HL-60 (cell line): ENCODE measurements at regions not wholly inside any gene's neighbourhood (a gene's known extent, or its start where the extent isn't known, plus 50 kb on each side); places are given as distances from the start of the nearest gene placed in this dataset.

Source experiments
- DNase-seq, 2 experiments: peaks; one replicate each; pipeline ENCODE4 v3.0.0-alpha.2; 2010 to 2020; ENCODE audit warnings: low read depth in 1 of 2, low spot score in 1 of 2
- H3K27ac ChIP-seq: fragments of 250-450 bp; sonication (Bioruptor Pico); replicated peaks from 2 replicates; pipeline ENCODE4 v1.5.1; 2020; ENCODE audit warnings: mild to moderate bottlenecking, moderate library complexity
- H3K27me3 ChIP-seq: fragments of 250-450 bp; sonication (Bioruptor Pico); 2 replicates; pipeline ENCODE4 v1.5.1; 2021; ENCODE audit warnings: mild to moderate bottlenecking, moderate library complexity; ENCODE audit not compliant: insufficient read depth, poor library complexity, severe bottlenecking
- H3K4me3 ChIP-seq: replicated peaks from 2 replicates; pipeline ENCODE4 v1.5.1; 2011; ENCODE audit warnings: mild to moderate bottlenecking, control low read depth, low read length; ENCODE audit not compliant: insufficient read depth
- GABPA ChIP-seq: IDR thresholded peaks from 2 replicates; pipeline ENCODE4 v1.6.1; 2012; ENCODE audit warnings: low read depth
- POLR2AphosphoS5 ChIP-seq: IDR thresholded peaks from 2 replicates; pipeline ENCODE4 v1.6.1; 2012; ENCODE audit warnings: low read depth
- REST ChIP-seq: IDR thresholded peaks from 2 replicates; pipeline ENCODE4 v1.6.1; 2012; ENCODE audit warnings: low read depth; ENCODE audit not compliant: insufficient replicate concordance
- SPI1 ChIP-seq: IDR thresholded peaks from 2 replicates; pipeline ENCODE4 v1.6.1; 2012; ENCODE audit warnings: low read depth, mild to moderate bottlenecking, borderline replicate concordance
- TF ChIP-seq, protein P1 (sequence below): IDR thresholded peaks from one replicate; pipeline ENCODE4 v1.5.1; 2011; ENCODE audit warnings: low read length, control low read depth, inconsistent platforms; ENCODE audit not compliant: insufficient read depth

- H3K27ac ChIP-seq = no peak overlapping the region
- peaks cover 5% of the 10 kb centered on the region for H3K27me3 ChIP-seq
- TF ChIP-seq POLR2AphosphoS5 = no peak
- no peak for TF ChIP-seq REST
- TF ChIP-seq, protein P1, sequence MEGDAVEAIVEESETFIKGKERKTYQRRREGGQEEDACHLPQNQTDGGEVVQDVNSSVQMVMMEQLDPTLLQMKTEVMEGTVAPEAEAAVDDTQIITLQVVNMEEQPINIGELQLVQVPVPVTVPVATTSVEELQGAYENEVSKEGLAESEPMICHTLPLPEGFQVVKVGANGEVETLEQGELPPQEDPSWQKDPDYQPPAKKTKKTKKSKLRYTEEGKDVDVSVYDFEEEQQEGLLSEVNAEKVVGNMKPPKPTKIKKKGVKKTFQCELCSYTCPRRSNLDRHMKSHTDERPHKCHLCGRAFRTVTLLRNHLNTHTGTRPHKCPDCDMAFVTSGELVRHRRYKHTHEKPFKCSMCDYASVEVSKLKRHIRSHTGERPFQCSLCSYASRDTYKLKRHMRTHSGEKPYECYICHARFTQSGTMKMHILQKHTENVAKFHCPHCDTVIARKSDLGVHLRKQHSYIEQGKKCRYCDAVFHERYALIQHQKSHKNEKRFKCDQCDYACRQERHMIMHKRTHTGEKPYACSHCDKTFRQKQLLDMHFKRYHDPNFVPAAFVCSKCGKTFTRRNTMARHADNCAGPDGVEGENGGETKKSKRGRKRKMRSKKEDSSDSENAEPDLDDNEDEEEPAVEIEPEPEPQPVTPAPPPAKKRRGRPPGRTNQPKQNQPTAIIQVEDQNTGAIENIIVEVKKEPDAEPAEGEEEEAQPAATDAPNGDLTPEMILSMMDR = no peak
- TF ChIP-seq GABPA = no peak
- no peak for TF ChIP-seq SPI1
- H3K4me3 ChIP-seq = no peak overlapping the region
- no peak for DNase-seq
Measured at GRCh38 chr18:78830161-78830560, 149.5 kb upstream of the SALL3 start.

GRCh38 chr18:78830826-78831225 is 148.8 kb upstream of the SALL3 start:
- TF ChIP-seq POLR2AphosphoS5 (no peak), SPI1 (no peak), GABPA (no peak)
- TF ChIP-seq, protein P1 = no peak
- H3K27me3 ChIP-seq = peaks cover 5% of the 10 kb centered on the region
- no peak overlapping the region for H3K27ac ChIP-seq
- H3K4me3 ChIP-seq = no peak overlapping the region
- no peak for DNase-seq

- DNase-seq = no peak
- H3K27ac ChIP-seq = no peak overlapping the region
- H3K27me3 ChIP-seq = peaks cover 5% of the 10 kb centered on the region
- no peak overlapping the region for H3K4me3 ChIP-seq
- TF ChIP-seq POLR2AphosphoS5 (no peak), GABPA (no peak), REST (no peak)
- TF ChIP-seq, protein P1 = no peak
Measured at GRCh38 chr18:78831603-78832002, 148.0 kb upstream of the SALL3 start.

DNA sequence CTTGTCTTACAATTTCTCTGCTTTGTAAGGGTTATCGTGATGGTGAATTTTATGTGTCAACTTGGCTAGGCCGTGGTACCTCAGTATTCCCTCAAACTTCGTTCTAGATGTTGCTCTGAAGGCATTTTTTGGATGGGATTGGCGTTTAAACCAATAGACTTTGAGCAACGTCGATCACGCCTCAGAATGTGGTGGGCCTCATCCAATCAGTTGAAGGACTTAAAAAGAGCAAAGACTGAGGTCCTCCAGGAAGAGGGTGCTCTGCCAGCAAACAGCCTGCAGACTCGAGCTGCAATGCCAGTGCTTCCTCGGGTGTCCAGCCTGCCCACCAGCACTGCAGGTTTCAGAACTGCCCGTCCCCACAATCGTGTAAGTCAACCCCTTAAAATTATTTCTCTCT is 145.8 kb upstream of the SALL3 start:
- no peak for DNase-seq
- Histone ChIP-seq H3K4me3 (no peak overlapping the region), H3K27ac (no peak overlapping the region), H3K27me3 (peaks cover 3% of the 10 kb centered on the region)
- TF ChIP-seq GABPA (no peak), POLR2AphosphoS5 (no peak), REST (no peak), SPI1 (no peak)
- TF ChIP-seq, protein P1 = no peak
